Cardiac muscle cell (in vitro differentiated cells and primary cell): ENCODE measurements at regions not wholly inside any gene's neighbourhood (a gene's known extent, or its start where the extent isn't known, plus 50 kb on each side); places are given as distances from the start of the nearest gene placed in this dataset.

ENCODE experiments used
- DNase-seq, 2 donors: peaks; one replicate each; pipeline versions ENCODE4 v3.0.0 to v3.0.0-alpha.2; 2010 to 2017; ENCODE audit warnings: low read depth in 1 of 2, low spot score in 1 of 2
- H3K27ac ChIP-seq: fragments of 200-600 bp; sonication (generic); 2 replicates; pipeline ENCODE4 v1.5.1; 2016
- H3K27me3 ChIP-seq: fragments of 200-600 bp; sonication (generic); 2 replicates; pipeline ENCODE4 v1.6.0; 2016; ENCODE audit warnings: control low read depth
- H3K36me3 ChIP-seq: fragments of 200-600 bp; sonication (generic); 2 replicates; pipeline ENCODE4 v1.5.1; 2016; ENCODE audit warnings: control low read depth
- H3K4me1 ChIP-seq: fragments of 200-600 bp; sonication (generic); 2 replicates; pipeline ENCODE4 v1.8.1; 2017; ENCODE audit warnings: low read depth, mild to moderate bottlenecking, mixed run types
- H3K4me3 ChIP-seq: fragments of 200-600 bp; sonication (generic); 2 replicates; pipeline ENCODE4 v1.5.1; 2016; ENCODE audit warnings: mild to moderate bottlenecking
- H3K9me3 ChIP-seq: fragments of 200-600 bp; sonication (generic); 2 replicates; pipeline ENCODE4 v1.5.1; 2017; ENCODE audit warnings: low read depth, mild to moderate bottlenecking, control low read depth
- CTCF ChIP-seq: IDR thresholded peaks from 2 replicates; pipeline ENCODE4 v1.5.1; 2012; ENCODE audit warnings: low read depth, mild to moderate bottlenecking, low read length

- no peaks in the 10 kb centered on the region for H3K27me3 ChIP-seq
- no peak overlapping the region for H3K27ac ChIP-seq
- H3K9me3 ChIP-seq: no peaks in the 10 kb centered on the region
- TF ChIP-seq CTCF: no peak
- DNase-seq: no peak
- no peak overlapping the region for H3K4me3 ChIP-seq
- H3K4me1 ChIP-seq: no peaks in the 10 kb centered on the region
- H3K36me3 ChIP-seq: no peaks in the 10 kb centered on the region
Measured at GRCh38 chr4:120447774-120448173, 381.1 kb upstream of the MAD2L1 start.

- Histone ChIP-seq H3K36me3 (no peaks in the 10 kb centered on the region), H3K4me3 (no peak overlapping the region), H3K9me3 (no peaks in the 10 kb centered on the region), H3K27me3 (no peaks in the 10 kb centered on the region), H3K4me1 (peaks cover 6% of the 10 kb centered on the region), H3K27ac (no peak overlapping the region)
- no peak for DNase-seq
- TF ChIP-seq CTCF: no peak
Measured at GRCh38 chr4:120446051-120446567, 379.5 kb upstream of the MAD2L1 start.

GRCh38 chr4:120445186-120445585 lies 378.5 kb upstream of the MAD2L1 start:
- no peak for DNase-seq
- Histone ChIP-seq H3K27ac (no peak overlapping the region), H3K27me3 (no peaks in the 10 kb centered on the region), H3K4me3 (no peak overlapping the region), H3K4me1 (peaks cover 13% of the 10 kb centered on the region), H3K9me3 (no peaks in the 10 kb centered on the region), H3K36me3 (no peaks in the 10 kb centered on the region)
- no peak for TF ChIP-seq CTCF

- Histone ChIP-seq H3K27me3 (no peaks in the 10 kb centered on the region), H3K4me3 (no peak overlapping the region), H3K36me3 (no peaks in the 10 kb centered on the region), H3K27ac (no peak overlapping the region), H3K4me1 (peaks cover 13% of the 10 kb centered on the region), H3K9me3 (no peaks in the 10 kb centered on the region)
- TF ChIP-seq CTCF: no peak
- no peak for DNase-seq
Measured at GRCh38 chr4:120443116-120443515, 376.5 kb upstream of the MAD2L1 start.

DNA sequence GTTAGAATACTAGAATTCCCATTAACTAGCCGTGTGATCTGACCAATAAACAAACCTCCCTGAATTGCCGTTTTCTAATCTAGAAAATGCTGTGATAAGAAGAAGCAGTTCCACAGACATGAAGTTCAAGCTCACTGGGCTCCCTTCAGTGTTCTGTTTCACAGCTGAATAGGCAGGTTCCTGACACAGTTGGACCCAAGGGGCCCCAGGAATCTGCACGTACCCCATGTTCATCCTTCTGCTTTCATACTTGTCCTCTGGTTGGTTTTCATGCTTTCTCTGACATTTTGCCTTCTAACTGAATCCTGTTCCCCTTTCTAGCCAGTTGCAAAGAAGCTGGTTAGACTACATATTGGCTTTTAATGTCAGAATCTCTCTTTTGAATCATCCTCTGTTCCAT lies 374.1 kb upstream of the MAD2L1 start:
- Histone ChIP-seq H3K4me1 (peaks cover 13% of the 10 kb centered on the region), H3K9me3 (no peaks in the 10 kb centered on the region), H3K27ac (no peak overlapping the region), H3K36me3 (no peaks in the 10 kb centered on the region), H3K27me3 (no peaks in the 10 kb centered on the region), H3K4me3 (no peak overlapping the region)
- DNase-seq: no peak
- no peak for TF ChIP-seq CTCF

DNA sequence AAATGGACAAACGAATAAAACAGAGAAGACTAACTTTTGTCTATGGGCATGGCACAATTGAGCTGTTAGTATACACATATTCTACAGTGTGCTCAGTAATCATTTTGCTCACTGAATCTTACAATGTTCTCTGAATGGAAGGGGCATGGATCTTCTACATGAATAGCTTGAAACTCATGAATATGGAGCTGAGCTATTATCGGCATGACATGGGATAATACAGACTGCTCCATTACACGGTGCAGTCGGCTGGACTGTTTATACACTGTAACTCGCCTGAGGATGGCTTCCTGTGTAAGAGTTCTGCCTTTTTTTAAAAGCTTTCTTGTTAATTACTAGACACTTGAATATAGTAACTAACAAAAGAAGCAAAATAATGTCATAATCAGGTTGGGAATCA lies 368.5 kb upstream of the MAD2L1 start:
- H3K36me3 ChIP-seq: no peaks in the 10 kb centered on the region
- no peak for DNase-seq
- no peak overlapping the region for H3K27ac ChIP-seq
- no peak overlapping the region for H3K4me3 ChIP-seq
- TF ChIP-seq CTCF: no peak
- peaks cover 7% of the 10 kb centered on the region for H3K4me1 ChIP-seq
- H3K9me3 ChIP-seq: no peaks in the 10 kb centered on the region
- H3K27me3 ChIP-seq: no peaks in the 10 kb centered on the region
